ENCODE measurements at regions not wholly inside any gene's neighbourhood (a gene's known extent, or its start where the extent isn't known, plus 50 kb on each side); places are given as distances from the start of the nearest gene placed in this dataset.
"Not testable (repeated sequence)": the region's sequence is repeated elsewhere in the genome, so short reads cannot be mapped to it uniquely, and the experiment has no call there.

DNA sequence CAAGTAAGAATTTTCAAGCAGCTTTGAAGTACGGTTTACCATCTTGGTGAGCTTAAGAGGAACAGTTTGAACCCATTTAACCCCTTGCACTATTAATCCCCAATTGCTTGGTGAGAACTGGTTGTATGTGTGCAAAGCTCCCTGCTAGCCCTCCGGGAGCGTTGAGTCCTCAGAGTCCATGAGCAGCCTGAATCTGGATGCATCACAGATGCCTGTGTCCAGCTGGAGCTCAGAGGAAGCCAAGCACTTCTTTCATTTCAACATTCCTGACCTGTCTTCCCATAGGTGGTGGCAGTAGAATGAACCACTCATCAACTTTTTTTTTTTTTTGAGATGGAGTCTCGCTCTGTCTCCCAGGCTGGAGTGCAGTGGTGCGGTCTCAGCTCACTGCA, 199.9 kb upstream of the IRF2BP2 start:
- DNase-seq, result not testable (repeated sequence)

DNA sequence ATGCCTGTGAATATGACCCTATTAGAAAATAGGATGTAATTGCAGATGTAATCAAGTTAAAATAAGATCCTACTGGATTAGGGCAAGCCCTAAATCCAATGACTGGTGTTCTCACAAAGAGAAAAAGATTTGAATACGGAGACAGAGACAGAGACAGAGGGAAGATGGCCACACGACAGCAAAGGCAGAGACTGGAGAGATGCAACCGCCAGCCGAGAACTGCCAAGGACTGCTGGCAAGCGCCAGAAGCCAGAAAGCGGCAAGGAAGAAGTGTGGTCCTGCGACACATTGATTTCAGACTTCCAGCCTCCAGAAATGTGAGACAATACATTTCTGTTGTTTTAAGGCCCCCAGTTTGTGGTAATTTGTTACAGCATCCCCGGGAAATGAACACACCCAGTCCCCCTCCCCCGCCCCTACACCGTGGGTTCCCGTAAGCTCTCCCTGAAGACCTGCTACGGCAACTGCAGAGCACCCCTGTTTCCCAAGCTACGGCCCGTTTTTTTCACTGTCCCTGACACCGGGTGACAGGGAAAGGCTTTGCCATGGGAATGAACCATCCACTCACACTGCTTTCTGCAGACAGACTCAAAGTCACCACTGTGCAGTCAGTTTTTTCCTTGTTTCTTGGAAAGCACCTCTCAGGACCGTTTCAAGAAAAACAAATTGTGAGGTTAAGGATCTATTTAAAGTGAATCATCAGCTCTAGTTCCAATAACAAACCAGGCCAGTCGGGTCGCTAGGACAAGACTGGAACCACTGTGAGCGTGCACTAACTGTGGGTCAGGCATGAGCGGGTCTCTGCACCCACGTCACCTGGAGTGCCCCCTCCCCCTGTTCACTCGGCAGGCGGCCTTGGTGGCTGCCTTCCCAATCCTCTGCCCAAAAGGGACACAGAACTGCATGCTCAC, 199.2 kb upstream of the IRF2BP2 start:
- not testable (repeated sequence) for DNase-seq

DNA sequence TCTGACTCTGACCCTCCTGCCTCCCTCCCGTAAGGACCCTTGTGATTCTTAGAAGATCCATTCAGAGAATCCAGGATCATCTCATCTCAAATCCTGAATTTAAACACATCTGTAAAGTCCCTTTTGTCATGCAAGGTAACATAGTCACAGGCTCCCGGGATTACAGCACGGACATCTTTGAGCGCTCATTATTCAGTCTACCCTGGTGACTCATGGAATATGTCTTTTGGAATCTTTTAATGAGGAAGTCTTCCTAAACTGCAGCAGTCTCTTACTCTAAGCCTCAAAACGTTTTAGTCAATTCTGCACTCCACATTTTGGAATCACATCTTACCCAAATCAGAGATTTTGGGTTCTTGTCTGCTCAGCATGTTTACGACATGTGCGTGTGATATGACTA, 198.5 kb upstream of the IRF2BP2 start:
- not testable (repeated sequence) for DNase-seq

DNA sequence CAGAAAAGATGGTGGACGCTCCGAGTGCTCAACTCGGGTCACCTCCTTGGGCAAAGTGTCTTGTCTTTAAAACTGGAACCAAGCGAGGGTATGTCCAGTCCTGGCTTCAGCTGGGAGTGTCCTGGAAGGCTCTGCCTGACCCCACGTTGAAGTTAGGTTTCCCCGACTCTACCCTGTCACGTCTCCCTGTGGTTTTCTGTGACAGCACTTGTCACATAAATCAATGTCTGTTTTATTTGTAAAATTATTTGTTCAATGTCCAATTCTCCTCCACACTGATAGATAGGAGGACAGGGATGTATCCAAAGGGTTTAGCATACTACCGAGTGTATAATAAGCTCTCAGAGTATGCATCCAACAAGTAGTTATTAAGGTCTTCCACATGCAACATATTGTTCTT, 197.7 kb upstream of the IRF2BP2 start:
- not testable (repeated sequence) for DNase-seq

DNA sequence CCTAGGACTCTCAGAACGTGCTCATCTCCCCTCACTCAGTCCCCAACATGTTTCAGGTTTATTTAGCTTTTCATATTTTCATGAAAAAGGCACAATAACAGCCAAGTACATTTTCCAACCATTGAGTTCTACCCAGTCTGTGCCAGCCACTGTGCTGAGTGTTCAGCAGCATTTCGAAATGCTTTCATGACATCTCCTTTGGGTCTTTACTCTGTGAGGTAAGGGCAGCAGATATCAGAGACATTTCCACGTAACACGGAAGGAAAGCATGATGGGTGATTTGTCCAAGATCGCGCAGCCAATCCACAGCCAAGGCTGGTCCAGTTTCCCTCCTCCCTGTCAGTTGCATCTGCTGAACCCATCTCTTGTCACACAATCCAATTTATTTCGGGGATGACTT, 192.6 kb upstream of the IRF2BP2 start:
- DNase-seq, result not testable (repeated sequence)

DNA sequence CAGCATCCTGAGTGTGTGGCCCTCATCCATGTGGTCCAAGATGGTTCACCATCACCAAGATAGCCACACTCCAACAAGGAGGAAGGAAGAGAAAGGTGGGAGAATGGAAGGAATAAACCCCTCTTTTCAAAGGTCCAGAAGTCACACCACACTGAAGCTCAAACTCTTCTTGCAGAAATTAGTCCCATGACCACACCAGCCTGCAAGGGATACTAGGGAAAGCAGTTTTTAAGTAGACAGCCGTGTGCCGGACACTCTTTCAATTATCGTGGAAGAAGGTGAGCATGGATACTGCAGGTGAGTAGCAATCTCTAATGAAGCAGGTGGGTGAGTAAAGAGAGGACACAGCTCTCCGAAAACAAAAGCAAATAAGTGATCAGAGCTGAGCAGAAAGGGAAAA, 191.7 kb upstream of the IRF2BP2 start:
- not testable (repeated sequence) for DNase-seq

DNA sequence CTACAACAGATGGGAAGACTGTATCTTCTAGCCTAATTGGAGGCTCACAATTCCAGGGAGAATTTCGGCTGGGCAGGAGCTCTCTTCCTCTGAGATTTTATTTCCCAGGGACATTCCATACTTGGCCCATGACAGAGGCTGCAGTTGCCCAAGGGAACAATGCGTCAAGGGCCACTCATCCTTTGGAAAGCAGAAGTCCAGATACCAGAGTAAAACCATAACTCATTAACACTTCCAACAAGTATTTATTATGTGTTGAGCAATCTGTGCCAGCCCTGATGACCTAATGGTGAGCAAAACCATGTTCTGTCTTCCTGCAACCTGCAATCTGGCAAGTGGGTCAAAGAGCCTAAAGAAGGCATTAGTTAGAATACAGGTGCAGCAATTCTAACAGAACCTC, 191.2 kb upstream of the IRF2BP2 start:
- not testable (repeated sequence) for DNase-seq

DNA sequence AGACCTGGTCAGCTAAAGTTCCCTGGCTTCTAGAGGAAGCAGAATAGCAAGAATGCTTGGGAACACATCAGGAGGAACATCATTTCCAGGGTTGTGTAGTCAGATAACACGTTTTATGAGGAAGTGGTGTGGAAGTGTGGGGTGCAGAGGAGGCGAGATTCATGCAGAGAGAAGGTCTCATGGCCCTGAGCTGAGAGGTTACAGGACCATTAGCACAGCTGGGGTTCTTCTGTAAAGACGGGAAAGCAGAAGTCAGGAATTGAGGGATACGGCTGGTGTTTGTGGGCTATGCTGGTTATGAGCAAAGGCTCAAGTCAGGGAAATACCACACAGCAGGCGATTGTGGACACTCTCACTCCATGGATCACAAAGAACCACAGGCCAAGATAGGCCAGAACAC, 190.6 kb upstream of the IRF2BP2 start:
- not testable (repeated sequence) for DNase-seq

DNA sequence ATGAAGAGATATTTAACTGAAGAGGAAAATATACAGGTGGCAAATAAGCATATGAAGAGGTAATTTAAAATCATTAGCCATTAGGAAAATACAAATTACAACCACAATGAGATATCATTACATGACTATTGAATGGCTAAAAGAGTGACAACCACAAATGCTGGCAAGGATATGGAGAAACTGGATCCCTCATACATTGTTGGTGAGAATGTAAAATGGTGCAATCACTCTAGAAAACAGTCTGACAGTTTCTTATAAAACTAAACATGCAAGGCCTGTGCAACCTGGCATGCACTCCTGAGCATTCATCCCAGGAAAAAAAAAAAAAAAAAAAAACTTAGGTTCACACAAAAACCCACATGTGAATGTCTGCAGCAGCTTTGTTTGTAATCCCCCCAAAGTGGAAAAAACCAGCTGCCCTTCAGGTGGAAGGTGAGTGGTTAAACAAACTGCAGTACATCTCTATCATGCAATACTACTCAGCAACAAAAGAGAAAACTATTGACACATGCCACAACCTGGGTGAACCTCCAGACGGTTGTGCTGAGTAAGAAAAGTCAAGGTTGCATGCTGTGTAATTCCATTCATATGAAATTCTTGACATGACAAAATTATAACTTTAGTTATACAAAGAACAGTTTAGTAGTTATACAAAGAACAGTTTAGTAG, 189.2 kb upstream of the IRF2BP2 start:
- DNase-seq, result not testable (repeated sequence)

DNA sequence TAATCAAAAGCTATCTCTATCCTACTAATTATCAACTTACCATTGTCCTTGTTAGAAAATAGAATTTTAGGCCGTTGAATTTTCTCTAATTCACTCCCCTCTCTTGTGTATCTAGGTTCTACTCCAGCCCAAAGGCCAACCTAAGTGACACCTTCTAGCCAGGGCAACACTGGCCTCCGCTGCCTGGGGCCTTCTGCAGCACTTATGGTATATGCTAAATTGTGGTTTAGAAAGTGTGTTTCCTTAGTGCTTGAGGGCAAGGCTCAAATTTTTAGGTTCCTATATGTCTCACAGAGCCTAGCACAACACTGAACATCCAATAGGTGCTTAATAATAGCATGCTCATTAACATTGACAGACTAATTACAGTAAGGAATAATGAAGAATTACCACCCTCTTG, 187.2 kb upstream of the IRF2BP2 start:
- DNase-seq, result not testable (repeated sequence)

DNA sequence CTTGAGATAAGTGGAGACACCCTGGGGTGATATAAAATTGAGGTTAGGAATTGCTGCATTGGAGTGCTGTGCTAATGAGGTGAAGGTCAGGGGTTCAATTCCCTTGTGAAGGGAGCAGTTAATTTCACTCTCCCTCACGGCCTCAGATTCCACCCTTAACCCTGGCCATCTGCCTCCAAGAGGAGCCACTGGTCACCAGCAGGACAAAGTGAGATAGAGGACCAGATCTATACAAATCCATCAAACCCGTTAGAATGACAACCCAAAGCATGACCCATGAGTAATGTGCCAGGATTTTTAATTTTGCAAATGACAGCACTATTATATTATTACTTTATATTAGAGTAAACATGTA, 186.4 kb upstream of the IRF2BP2 start:
- DNase-seq, result not testable (repeated sequence)

DNA sequence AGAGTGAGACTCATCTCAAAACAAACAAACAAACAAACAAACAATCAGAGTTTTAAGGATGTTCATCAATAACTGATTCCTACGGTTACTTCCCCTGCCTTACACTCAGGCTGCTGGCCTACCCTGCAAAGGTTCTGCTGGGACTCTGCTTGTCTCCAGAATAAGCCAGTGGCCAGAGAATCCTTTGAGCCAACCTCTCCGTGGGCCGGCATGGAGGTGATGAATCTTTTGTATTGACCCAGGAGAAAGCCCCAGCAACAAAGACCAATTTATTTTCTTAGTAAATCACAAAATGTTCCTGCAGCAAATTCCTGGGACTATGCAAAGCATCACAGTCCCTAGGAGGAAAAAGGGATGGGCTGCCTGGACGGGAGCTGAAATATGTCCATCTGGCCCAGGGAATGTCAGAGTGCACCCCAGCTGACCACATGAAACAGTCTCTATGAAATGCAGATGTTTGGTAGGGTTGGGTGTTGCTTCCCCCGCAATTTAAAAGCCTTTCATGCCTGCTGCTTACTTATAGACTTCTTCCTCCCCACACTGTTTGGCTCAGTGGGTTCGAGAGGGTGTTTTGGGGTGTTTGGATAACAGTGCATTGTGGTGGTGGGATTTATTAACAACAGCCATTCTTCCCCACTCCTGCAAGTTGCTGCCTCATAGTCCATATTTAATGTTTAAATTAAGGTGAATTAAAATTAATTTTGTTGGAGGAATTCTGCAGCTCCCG, 185.9 kb upstream of the IRF2BP2 start:
- not testable (repeated sequence) for DNase-seq

DNA sequence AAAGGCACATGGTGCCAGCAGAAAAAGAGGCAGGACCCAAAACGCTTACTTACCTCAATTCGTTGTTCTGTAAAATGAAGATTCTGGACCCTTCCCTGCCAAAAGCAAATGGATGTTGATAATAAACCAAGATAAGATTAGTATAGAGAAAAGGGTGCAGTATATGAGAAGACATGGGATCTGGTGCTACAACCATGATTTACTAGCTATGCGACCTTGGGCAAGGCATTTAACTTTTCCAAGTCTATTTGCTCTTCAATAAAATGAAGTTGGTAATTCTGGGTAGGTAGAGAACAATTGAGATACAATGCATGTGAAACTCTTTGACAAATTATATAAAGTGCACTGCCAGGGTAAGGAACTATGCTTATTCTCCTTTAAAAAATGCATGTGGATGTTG, 185.0 kb upstream of the IRF2BP2 start:
- not testable (repeated sequence) for DNase-seq

DNA sequence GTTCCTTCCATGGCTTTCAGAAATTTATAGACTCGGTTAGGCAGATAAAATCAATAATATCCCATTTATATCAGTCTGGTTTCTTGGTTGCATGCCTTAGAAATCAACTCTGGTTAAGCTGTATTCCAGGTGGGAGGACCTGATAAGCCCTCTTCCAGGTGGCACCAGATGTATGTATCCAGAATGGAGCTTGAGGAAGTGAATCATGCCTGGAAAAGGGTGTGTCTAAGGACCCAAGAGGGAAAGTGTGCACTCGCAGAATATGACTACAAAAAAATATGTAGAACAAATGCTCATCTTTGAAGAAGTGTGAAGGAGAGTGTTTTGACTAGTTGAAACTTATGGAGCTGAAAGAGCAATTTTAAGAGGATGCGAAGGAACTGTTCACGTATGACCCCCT, 184.5 kb upstream of the IRF2BP2 start:
- not testable (repeated sequence) for DNase-seq

DNA sequence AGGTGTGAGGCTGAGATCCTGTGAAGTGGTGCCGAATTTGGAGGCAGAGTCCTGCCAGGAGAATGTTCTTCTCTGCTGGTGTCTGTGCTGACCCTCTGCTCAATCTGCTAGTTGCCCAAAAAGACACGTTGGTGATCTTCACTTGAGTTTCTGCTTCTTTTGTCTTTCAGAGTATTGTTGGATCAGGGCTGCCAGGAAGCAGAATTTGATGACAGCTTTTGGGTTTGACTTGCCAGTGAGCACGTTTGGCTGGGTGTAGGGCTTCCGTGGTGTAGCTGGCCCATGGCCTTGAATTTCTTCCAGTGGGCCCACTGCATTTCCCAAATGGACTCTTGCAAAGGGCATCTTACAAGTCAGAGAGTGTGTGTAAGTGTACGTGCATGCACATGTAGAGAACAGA, 183.9 kb upstream of the IRF2BP2 start:
- DNase-seq, result not testable (repeated sequence)

DNA sequence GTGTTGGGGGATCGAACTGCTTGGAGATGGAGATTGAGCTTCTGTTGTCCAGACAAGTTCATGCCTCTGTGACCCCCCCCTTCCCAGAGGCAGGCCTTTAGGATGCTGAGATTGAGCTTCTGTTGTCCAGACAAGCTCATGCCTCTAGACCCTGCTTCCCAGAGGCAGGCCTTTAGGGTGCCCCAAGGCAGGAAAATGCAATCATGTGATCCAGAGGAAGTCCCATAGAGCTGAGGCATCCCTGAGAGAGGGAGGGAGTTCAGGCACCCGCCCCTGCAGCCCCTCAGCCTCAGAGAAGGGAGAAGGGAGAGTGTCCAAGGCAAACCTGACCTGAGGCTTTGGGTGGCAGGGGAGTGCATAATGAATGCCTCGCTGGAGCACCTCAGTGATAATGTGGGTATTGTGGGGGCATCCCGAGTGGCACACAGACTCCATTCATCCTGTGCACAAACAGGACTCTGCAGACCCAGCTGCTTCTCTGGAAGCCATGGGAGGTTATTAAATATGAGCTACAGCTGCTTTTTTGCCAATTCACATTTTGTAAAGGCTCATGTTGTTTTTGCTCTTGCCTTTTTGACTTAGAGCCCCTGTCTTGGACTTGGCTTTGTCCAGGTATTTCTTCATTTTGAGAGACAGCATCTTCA, 182.4 kb upstream of the IRF2BP2 start:
- DNase-seq, result not testable (repeated sequence)

DNA sequence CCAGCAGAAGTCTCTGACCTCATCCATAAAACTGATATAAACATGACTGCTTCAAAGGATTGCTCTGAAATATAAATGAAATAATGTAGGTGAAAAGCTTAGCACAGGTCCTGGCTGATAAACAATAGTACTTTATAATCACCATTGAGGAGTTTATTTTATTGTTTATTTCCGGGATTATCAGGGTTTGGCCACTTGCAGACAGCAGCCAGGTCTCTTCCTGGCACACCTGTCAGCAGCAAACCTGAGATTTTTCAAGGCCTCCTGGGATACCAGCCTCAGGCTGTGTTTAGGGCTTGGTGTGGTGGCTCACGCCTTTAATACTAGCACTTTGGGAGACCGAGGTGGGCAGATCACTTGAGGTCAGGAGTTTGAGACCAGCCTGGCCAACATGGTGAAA, 181.6 kb upstream of the IRF2BP2 start:
- DNase-seq, result not testable (repeated sequence)

DNA sequence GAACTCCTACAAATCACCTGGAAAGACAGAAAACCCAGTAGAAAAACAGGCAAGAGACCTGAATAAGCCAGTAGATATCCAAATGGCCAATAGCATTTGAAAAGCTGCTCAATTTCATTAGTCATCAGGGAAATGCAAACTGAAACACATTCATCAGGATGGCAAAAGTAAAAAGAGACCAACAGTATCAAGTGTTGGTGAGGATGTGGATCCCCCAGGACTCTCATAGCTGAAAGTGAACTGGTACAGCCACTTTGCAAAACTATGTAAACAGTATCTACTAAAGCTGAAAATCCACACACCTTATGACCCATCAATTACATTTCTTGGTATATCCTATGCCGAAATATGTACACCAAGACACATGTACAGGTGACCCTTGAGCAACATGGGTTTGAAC, 180.4 kb upstream of the IRF2BP2 start:
- not testable (repeated sequence) for DNase-seq

DNA sequence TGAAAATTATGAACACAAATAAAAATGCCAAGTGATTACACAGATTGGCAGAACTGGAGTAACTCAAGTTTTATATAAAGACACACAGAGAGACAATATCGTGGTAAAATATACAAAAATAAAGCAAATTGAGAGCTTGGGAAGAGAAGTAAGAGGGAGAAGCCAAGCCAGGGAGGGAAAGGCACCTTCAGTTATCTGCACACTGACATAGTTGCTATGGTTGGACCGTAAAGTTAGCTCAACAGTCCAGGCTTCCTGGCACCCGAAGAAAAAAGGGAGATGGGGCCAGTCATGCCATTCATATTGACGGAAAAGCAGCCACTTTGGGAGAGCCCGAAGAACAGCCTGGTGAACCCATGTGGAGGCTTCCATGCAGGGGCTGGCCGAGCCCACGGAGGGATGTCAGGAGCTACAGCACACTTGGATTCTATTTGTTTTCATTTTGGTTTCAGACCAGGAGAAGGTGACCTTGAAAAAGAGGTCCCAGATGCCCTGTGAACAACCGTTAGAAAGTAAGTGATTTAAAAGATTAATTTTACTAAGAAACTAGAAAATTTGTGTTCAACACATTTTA, 177.1 kb upstream of the IRF2BP2 start:
- not testable (repeated sequence) for DNase-seq

DNA sequence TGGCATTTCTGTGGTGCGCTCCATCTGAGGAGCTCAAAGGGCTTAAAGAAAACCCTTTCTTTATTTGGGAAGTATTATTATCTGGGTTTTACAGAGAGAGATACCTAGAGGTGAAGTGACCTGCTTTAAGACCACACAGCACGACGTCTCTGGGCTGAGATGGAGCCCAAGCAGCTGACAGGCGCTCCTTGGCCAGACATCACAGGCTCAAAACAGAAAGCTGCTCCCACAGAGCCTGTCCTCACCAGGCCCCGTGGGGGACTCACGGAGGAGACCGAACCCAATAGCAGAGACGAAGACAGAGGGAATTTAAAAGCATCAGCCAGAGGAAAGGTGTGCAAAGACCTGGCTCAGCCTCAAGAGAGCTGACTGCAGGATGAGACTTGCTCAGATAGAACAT, 175.9 kb upstream of the IRF2BP2 start:
- not testable (repeated sequence) for DNase-seq

DNA sequence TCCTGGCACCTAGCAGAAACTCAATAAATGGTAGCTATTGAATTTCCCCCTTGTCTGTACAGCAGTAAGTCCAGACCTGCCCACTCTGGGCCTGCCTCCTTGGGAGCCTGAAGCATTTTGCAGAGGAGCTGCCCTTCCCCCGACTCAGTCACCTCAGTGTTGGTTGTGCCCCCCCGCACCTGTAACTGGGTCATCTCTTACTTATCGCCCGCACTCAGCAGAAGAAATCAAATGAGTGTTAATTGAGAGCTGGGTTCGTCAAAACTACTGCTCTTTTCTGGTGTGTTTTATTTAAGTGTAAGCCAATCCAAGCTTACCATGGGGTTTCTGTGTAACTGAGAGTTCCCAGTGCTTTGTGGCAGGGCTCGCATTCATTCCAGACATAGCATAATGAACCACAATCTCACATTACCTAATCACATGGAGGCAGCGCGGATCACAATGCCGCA, 175.5 kb upstream of the IRF2BP2 start:
- DNase-seq, result not testable (repeated sequence)

DNA sequence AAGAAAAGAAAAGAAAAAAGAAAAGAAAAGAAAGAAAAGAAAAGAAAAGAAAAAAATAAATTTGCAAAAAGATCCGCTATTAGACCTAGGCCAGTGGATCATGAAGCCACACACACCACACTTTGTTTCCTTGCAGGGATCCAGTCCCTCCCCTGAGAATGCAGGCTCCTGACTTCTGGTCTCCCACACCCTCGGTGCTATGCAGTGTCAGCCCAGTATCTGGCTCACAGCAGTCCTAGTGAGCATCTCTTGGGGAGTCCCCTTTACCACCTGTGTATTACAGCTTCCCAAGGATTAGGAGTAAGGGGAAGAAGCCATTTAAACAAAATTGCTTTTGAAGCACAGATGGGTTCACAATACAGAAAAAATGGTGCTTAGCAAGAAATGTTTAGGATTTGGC, 174.1 kb upstream of the IRF2BP2 start:
- not testable (repeated sequence) for DNase-seq

DNA sequence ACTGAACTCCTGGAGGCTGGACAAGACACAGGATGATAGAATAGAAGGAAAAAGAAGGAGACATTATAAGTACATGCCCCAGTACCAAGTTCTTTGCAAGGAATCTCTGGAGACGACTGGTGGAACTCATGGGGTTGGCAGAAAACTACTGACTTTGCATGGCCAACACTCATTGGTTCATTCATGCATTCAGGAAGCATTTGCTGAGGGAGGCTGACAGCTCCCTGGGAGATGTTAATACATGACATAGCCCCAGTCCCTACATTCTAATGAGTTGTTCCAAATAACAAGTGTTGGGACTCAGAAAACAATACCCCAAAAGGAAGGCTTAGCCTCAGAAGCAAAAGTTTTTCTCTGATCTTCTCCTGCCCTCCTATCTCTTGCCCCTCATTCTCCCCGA, 172.8 kb upstream of the IRF2BP2 start:
- DNase-seq, result no peak
